Femur (tissue), 1 donor: ENCODE measurements at regions not wholly inside any gene's neighbourhood (a gene's known extent, or its start where the extent isn't known, plus 50 kb on each side); places are given as distances from the start of the nearest gene placed in this dataset.

Experiments used
- DNase-seq: peaks from one replicate; pipeline ENCODE4 v3.0.0-alpha.2; 2017

GRCh38 chr2:5751873-5752482, 59.8 kb downstream of the SOX11 start:
- no peak for DNase-seq

- no peak for DNase-seq
Observed at GRCh38 chr2:5756272-5756671, 64.1 kb downstream of the SOX11 start.

DNA sequence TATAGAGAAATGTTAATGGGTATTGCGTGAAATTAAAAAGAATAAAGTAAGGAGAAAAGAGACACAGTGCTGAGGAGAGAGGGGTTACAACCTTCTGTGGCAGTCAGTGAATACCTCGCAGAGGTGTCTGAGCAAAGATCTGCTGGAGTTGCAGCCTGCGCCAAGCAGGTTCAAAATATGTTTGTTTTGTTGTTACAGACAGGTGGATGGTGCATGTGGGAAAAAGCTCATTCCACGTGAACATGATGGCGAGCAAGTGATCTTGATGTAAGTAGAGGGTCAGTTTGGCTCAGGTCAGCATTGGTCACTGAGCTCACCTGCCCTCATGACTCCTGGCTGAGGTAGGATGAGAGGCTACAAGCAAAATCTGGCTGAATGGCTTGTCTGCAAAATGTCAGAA, 66.2 kb downstream of the SOX11 start:
- DNase-seq, result no peak

- DNase-seq, result no peak
Observed at GRCh38 chr2:5759949-5760348, 67.8 kb downstream of the SOX11 start.

DNA sequence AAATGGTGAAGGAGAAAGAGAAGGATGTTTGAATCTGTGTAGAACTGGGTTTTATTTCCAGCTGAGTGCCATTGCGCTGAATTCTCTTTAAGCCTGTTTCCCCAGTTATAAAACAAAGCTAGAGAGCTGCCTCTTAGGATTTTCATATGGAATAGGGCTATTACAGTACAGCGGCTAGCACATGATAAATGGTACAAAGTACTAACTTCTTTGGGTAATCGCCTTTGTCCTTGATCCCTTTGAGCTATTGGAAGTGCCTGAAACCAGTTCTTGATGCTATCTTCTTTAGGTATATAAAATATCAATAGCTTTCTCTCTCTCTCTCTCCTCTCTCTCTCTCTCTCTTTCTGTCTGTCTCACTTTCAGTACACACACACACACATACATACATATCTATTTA, 71.3 kb downstream of the SOX11 start:
- DNase-seq, result no peak

DNA sequence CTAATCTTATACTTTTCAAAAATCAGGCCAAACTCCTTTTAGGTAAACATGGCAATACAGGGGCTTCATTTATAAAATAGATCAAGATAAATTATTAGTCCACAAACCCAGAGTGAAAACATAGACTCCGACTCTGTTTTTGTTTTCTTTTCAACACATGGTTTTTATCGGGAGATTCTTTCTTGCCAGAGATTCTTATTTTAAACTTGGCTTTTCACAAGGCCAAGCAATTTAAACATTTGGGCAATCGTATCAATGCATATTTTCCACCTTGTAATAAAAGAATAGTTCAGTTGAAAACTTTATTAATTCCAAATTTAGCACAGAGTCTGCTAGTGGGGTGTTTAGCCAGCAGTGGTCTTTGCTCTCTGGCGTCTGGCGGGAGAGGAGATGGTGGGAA, 71.9 kb downstream of the SOX11 start:
- no peak for DNase-seq

DNA sequence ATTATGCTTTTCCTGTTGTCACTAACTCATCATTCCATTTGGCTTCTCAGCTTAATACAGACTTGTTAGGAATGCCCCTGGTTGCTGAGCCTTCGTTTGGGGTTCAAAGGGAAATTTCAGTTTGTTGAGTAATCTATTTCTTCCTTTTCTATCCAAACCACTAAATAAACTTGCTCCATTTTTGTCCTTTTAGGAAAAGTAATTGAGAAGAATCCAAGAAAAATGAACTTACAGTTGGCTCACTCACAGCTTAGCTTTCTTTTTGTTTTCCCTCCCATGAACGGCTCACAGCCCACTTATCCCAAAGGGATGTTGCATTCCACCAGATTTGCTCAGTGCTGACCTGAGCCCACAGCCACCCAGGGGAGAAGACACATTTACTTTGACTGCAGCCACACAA, 73.9 kb downstream of the SOX11 start:
- DNase-seq, result peak; percentile 32

- no peak for DNase-seq
Observed at GRCh38 chr2:5766561-5766960, 74.4 kb downstream of the SOX11 start.

DNA sequence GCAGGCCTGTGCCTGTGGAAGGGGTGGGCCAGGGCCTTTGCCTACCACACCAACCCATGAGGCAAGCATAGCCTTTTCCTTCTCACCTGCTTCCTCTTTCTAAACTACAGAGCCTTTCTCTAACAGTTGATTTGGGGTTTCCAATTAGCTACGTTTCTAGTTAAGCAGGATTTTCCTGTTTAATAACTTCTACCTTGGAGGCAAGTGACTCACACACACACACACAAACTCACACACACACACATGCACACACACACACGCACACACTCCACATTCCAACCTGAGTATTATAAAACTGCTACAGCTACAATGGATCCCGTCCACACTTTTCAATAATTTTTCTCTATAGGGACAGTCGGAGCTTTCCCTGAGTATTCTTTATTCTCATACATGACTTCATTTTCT, 84.9 kb downstream of the SOX11 start:
- DNase-seq, result no peak

- no peak for DNase-seq
Observed at GRCh38 chr2:5781679-5782078, 89.5 kb downstream of the SOX11 start.

DNA sequence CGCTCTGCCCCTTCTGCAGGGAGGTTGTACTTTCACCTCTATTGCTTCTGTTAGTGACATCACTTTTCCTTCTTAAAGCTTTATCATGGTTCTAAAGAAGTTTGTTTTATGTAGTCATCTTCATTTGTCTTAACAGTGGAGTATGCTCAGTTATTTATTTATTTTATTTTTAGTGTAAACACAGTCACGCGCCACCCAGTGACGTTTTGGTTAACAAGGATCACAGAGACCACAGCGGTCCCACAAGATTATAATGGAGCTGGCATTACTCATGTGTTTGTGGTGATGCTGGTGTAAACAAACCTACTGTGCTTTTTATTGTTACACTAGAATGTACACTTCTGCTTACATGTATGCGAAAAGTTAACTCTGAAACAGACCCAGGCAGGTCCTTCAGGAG, 89.9 kb downstream of the SOX11 start:
- no peak for DNase-seq

GRCh38 chr2:5788447-5788846, 96.3 kb downstream of the SOX11 start:
- DNase-seq, result no peak

- no peak for DNase-seq
Observed at GRCh38 chr2:5791371-5791770, 99.2 kb downstream of the SOX11 start.

- no peak for DNase-seq
Observed at GRCh38 chr2:5794012-5794411, 101.8 kb downstream of the SOX11 start.

DNA sequence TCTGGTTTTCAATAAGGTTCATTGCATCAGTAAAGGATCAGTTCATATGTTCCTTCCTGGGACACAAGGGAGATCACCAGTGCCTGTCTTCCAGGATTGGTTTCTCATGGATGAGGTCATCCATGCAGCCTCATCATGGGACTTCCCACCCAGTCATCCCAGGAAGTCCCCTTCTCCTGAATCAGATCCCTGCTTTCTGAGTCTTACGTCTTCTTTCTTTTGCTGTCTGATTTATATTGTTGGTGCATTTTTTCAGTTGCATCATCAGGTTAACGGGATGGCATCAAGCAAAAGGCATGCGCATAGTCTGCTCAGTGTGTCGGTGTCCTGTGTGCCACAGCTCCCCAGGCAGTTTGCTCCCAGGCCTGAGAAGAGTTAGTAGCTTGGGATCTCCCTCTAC, 105.9 kb downstream of the SOX11 start:
- DNase-seq, result no peak

DNA sequence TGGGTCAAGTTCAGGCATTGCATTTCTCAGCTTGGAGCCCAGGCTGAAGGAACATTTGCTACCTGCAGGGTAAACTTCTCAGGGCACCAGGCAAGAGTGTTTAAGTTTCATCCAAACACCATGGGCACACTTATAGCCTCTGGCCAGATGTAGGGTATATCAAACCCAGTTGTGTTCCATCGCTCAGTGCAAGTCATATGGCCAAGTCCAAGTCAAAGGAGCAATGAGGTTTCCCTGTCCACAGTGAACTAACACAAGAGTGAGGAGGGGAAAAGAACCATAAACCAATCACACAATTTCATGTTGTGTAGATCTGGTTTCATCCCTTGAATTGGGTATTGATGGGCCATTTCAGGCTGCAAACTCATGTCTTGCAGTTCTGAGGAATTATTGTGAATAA, 107.2 kb downstream of the SOX11 start:
- no peak for DNase-seq

GRCh38 chr2:5803547-5803946, 111.4 kb downstream of the SOX11 start:
- no peak for DNase-seq

DNA sequence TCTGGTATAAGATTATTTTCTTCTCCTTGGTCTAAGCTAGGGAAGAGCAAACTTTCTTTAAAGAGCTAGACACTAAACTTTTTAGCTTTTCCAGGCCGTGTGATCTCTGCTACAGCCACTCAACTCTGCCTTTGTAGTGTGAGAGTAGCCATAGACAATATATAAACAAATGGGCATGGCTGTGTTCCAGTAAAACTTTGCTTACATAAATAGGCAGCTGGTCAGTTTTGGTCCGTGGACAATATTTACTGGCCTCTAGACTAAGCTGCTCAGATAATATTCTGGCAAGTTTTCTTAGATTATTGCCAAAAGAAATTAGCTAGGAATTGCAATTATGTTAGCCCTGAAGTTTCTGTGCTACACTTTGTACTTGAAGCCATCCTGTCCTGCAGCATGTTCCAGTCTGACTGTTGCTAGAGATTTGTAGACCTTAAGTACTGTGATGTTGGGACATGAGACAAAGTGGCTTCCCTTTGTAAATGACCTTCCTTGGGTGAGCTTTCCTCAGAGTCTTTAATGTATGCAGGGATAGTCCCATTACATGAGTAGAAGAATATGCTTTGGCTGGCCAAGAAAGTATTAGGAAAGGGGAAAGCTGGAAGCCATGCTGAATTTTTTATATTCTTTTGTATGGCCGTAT, 126.9 kb downstream of the SOX11 start:
- no peak for DNase-seq

DNA sequence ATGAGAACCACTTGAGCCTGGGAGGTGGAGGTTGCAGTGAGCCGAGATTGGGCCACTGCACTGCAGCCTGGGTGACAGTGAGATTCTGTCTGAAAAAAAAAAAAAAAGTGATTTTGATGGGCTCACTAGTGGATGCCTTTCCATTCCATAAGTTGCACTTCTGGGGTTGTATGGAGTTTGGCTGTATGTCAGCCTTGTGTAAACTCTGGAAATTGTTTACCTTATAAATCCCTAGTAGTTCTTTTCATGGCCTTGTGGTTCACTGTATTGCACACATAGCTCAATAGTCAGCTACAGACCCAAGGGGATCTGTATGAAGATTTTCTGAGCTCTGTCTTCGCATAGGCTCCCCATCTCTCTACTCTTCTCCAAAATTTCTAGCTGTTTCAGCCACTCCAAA, 131.9 kb downstream of the SOX11 start:
- DNase-seq, result no peak

GRCh38 chr2:5825686-5826085, 133.5 kb downstream of the SOX11 start:
- no peak for DNase-seq

DNA sequence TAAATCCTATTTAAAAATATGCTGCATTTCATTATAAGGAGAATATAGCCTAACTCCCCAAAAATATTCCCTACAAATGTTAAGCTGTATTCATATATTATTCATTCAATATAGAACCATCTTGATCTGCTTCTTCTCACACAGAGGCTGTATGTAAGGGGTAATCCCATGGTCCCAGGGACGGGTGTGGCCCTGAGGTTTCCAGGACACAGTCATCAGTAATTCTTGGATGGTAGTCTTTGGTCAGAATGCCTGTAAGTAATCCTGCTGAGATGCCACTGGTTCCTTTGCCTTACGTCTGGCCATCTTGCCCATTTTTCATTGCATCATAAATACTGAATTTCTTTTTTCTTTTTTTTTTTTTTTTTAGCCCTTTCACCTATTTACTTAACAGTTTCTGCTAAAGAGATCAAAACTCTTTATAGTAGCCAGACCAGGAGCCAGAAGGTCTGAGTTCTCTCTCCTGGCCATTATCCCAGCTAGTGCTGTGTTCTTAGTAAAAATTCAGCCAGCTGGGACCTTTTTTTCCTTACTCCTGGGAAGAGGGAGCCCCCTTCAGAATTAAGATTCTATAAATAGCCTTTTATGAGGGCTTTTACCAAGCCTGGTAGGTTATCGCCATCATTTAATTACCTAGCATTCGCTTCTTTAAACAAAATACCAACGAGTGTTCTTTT, 134.9 kb downstream of the SOX11 start:
- DNase-seq, result no peak

DNA sequence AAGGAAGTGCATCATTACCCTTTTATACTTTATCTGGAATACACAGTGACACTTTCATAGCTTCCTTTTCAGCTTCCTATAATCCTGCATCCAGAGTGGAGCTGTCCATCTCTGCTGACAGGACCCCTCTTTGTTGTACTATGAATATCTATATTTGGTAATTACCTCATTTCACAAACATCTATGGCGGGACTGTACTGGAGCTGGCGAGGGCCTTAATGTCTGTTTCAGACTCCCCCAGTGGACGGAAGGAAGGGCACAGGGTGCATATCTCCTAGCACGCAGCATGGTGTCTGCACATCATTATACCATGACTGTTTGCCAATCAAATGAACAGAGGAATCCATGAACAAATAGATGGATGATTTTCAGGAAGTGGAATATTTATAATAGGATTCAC, 142.3 kb downstream of the SOX11 start:
- no peak for DNase-seq

DNA sequence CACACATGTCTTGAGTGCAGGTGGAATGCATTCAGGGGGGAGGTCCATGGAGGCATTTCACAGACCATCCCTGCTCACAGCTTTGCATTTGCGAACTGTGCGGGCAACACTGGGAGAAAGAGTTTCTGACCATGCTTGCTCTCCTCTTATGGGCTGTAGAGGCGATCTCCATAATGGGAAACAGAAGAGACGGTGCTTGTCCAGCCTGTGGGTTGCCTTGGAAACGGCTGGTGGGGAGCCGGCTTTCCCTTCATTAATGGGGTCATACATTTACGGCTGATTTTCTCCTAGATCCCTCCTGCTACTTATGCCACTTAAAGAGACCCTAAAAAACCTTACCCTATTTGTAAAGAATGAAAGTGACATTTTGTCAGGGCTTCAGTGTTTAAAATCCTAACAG, 147.4 kb downstream of the SOX11 start:
- DNase-seq, result no peak

DNA sequence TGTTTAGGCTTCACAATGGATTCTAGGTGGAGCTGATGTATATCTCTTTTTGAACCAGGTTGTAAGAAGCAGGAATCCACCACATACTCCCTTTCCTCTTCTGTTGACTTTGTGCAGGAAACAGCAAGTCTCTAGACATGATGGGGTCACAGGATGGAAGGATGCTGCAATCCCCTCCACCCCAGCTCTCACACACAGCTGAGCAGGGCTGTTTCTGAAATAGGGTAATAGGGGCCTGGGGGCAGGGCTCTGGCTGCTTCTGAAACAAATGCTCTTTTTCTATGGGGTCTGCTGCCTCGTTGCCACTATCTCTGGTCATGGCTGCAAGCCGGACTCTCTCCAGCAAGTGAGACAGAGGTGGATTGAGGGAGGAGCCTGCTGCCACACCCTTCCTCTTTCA, 148.9 kb downstream of the SOX11 start:
- DNase-seq, result no peak

- DNase-seq, result no peak
Observed at GRCh38 chr2:5842326-5842725, 150.1 kb downstream of the SOX11 start.
